Astrocyte of the spinal cord (primary cell): ENCODE measurements at regions not wholly inside any gene's neighbourhood (a gene's known extent, or its start where the extent isn't known, plus 50 kb on each side); places are given as distances from the start of the nearest gene placed in this dataset.
"Not testable (repeated sequence)": the region's sequence is repeated elsewhere in the genome, so short reads cannot be mapped to it uniquely, and the experiment has no call there.

Experiments used
- DNase-seq: peaks from one replicate; pipeline ENCODE4 v3.0.0; 2011; ENCODE audit warnings: low read depth, low spot score
- H3K4me3 ChIP-seq: 2 replicates; pipeline ENCODE4 v1.5.1; 2011; ENCODE audit warnings: low read depth, mild to moderate bottlenecking, low read length, moderate library complexity
- CTCF ChIP-seq: IDR thresholded peaks from 2 replicates; pipeline ENCODE4 v1.5.1; 2012; ENCODE audit warnings: low read depth, mild to moderate bottlenecking, low read length, inconsistent platforms
- in situ Hi-C: cut with HindIII; loops from 2 replicates; pipeline ENCODE4 v1.10.0; 2017; ENCODE audit warnings: low sequenced_read_pairs

- no peak for TF ChIP-seq CTCF
- in situ Hi-C loops = no loop called here
- DNase-seq = no peak
- H3K4me3 ChIP-seq = no peak overlapping the region
Observed at GRCh38 chr2:142571934-142572333, 305.5 kb upstream of the KYNU start.

- TF ChIP-seq CTCF = no peak
- DNase-seq = no peak
- in situ Hi-C loops = no loop called here
- no peak overlapping the region for H3K4me3 ChIP-seq
Observed at GRCh38 chr2:142562900-142563299, 314.6 kb upstream of the KYNU start.

- H3K4me3 ChIP-seq = no peak overlapping the region
- TF ChIP-seq CTCF = no peak
- DNase-seq = no peak
- in situ Hi-C loops = no loop called here
Observed at GRCh38 chr2:142561656-142562055, 315.8 kb upstream of the KYNU start.

GRCh38 chr2:142557391-142557790 is 320.1 kb upstream of the KYNU start:
- in situ Hi-C loops = no loop called here
- peak; percentile 40 for DNase-seq
- TF ChIP-seq CTCF = no peak
- H3K4me3 ChIP-seq = no peak overlapping the region

- H3K4me3 ChIP-seq, in situ Hi-C loops, DNase-seq: not testable (repeated sequence)
Observed at GRCh38 chr2:142545999-142546398, 331.5 kb upstream of the KYNU start.

GRCh38 chr2:142545036-142545435 is 332.4 kb upstream of the KYNU start:
- peak; percentile 67 for DNase-seq
- no peak overlapping the region for H3K4me3 ChIP-seq
- TF ChIP-seq CTCF = no peak
- in situ Hi-C loops = no loop called here

GRCh38 chr2:142544173-142544572 is 333.3 kb upstream of the KYNU start:
- no peak for TF ChIP-seq CTCF
- no peak overlapping the region for H3K4me3 ChIP-seq
- DNase-seq = no peak
- in situ Hi-C loops = no loop called here
